ENCODE measurements at regions not wholly inside any gene's neighbourhood (a gene's known extent, or its start where the extent isn't known, plus 50 kb on each side); places are given as distances from the start of the nearest gene placed in this dataset.
"Not testable (repeated sequence)": the region's sequence is repeated elsewhere in the genome, so short reads cannot be mapped to it uniquely, and the experiment has no call there.

- Histone ChIP-seq H3K27me3 (ENCODE audit: control insufficient read depth, insufficient read depth, low read length) (no peaks in the 10 kb centered on the region), H3K4me3 (ENCODE audit: low read depth, low read length) (no peak overlapping the region), H3K36me3 (ENCODE audit: control insufficient read depth, insufficient read depth, low read length) (no peaks in the 10 kb centered on the region)
- DNase-seq (ENCODE audit: low read depth), result peak; percentile 80
- FAIRE-seq, result no peak
- TF ChIP-seq CTCF (IDR thresholded peaks at IDR 0.05; ENCODE audit: insufficient read depth, low read length, severe bottlenecking), result no peak
Measured at GRCh38 chr3:20935791-20936190, 749.8 kb upstream of the SGO1 start.

- FAIRE-seq (no peak), DNase-seq (ENCODE audit: low read depth) (no peak)
- Histone ChIP-seq H3K27me3 (ENCODE audit: control insufficient read depth, insufficient read depth, low read length) (no peaks in the 10 kb centered on the region), H3K36me3 (ENCODE audit: control insufficient read depth, insufficient read depth, low read length) (no peaks in the 10 kb centered on the region), H3K4me3 (ENCODE audit: low read depth, low read length) (no peak overlapping the region)
- TF ChIP-seq CTCF (IDR thresholded peaks at IDR 0.05; ENCODE audit: insufficient read depth, low read length, severe bottlenecking), result no peak
Measured at GRCh38 chr3:20931834-20932233, 745.8 kb upstream of the SGO1 start.

GRCh38 chr3:20930034-20930433, 744.0 kb upstream of the SGO1 start:
- FAIRE-seq (no peak), DNase-seq (ENCODE audit: low read depth) (peak; percentile 41)
- no peak overlapping the region for H3K4me3 ChIP-seq (ENCODE audit: low read depth, low read length)
- H3K27me3 ChIP-seq (ENCODE audit: control insufficient read depth, insufficient read depth, low read length), result no peaks in the 10 kb centered on the region
- TF ChIP-seq CTCF (IDR thresholded peaks at IDR 0.05; ENCODE audit: insufficient read depth, low read length, severe bottlenecking), result peak; percentile 30
- H3K36me3 ChIP-seq (ENCODE audit: control insufficient read depth, insufficient read depth, low read length), result no peaks in the 10 kb centered on the region

GRCh38 chr3:20924646-20925385, 738.8 kb upstream of the SGO1 start:
- no peak for TF ChIP-seq CTCF (IDR thresholded peaks at IDR 0.05; ENCODE audit: insufficient read depth, low read length, severe bottlenecking)
- peak; percentile 2 for DNase-seq (ENCODE audit: low read depth)
- Histone ChIP-seq H3K4me3 (ENCODE audit: low read depth, low read length) (no peak overlapping the region), H3K27me3 (ENCODE audit: control insufficient read depth, insufficient read depth, low read length) (no peaks in the 10 kb centered on the region), H3K36me3 (ENCODE audit: control insufficient read depth, insufficient read depth, low read length) (no peaks in the 10 kb centered on the region)
- no peak for FAIRE-seq

GRCh38 chr3:20921112-20921511, 735.1 kb upstream of the SGO1 start:
- not testable (repeated sequence) for H3K36me3 ChIP-seq (ENCODE audit: control insufficient read depth, insufficient read depth, low read length); FAIRE-seq; H3K27me3 ChIP-seq (ENCODE audit: control insufficient read depth, insufficient read depth, low read length); H3K4me3 ChIP-seq (ENCODE audit: low read depth, low read length); DNase-seq (ENCODE audit: low read depth)

- FAIRE-seq, result no peak
- H3K27me3 ChIP-seq (ENCODE audit: control insufficient read depth, insufficient read depth, low read length), result no peaks in the 10 kb centered on the region
- TF ChIP-seq CTCF (IDR thresholded peaks at IDR 0.05; ENCODE audit: insufficient read depth, low read length, severe bottlenecking), result no peak
- DNase-seq (ENCODE audit: low read depth), result no peak
- no peak overlapping the region for H3K4me3 ChIP-seq (ENCODE audit: low read depth, low read length)
- no peaks in the 10 kb centered on the region for H3K36me3 ChIP-seq (ENCODE audit: control insufficient read depth, insufficient read depth, low read length)
Measured at GRCh38 chr3:20916951-20917606, 731.1 kb upstream of the SGO1 start.

All from bronchial epithelial cell (primary cell).